GM12878 (cell line): ENCODE measurements at regions not wholly inside any gene's neighbourhood (a gene's known extent, or its start where the extent isn't known, plus 50 kb on each side); places are given as distances from the start of the nearest gene placed in this dataset.

Experiments
- ATAC-seq: fragments of 200-7000 bp; cut with Tn5 transposase; 3 replicates; pipeline ENCODE4 v1.9.1; 2020; ENCODE audit warnings: mild to moderate bottlenecking, moderate library complexity
- BruUV-seq: library from RNA; stranded (reverse); fragments of 400-500 nt; replicated peaks from 2 replicates; lab custom pipeline; 2021; lab: Mats Ljungman, UMichigan
- CTCF ChIA-PET: fragments of 300-600 bp; sonication (Branson Sonifier 250); formaldehyde crosslinking; extraction: SDS; loops from one replicate; lab custom pipeline; 2021; ENCODE audit warnings: inconsistent platforms; lab: Yijun Ruan, JAX
- POLR2A ChIA-PET: fragments of 350-600 bp; formaldehyde crosslinking; extraction: SDS; loops from one replicate; lab custom pipeline; 2021; ENCODE audit warnings: inconsistent platforms; lab: Charles Lee
- RAD21 ChIA-PET: fragments of 300-600 bp; sonication (Branson Sonifier 250); formaldehyde crosslinking; loops from one replicate; lab custom pipeline; 2023; ENCODE audit warnings: antibody characterized with exemption; ENCODE audit not compliant: unreplicated experiment; lab: Charles Lee
- SMC1A ChIA-PET: fragments of 300-600 bp; sonication (Branson Sonifier 250); formaldehyde crosslinking; loops from one replicate; lab custom pipeline; 2023; ENCODE audit not compliant: unreplicated experiment, uncharacterized antibody; lab: Charles Lee
- DNase-seq: peaks from one replicate; pipeline ENCODE4 v3.0.0-alpha.2; 2011; ENCODE audit warnings: low read depth, low spot score
- FAIRE-seq: peaks from 3 replicates; lab custom pipeline; 2011; peaks lifted over from hg19 to GRCh38; lab: Jason Lieb, UNC
- H2AFZ ChIP-seq: 2 replicates; pipeline ENCODE4 v1.6.0; 2011; ENCODE audit warnings: low read depth, low read length, control low read depth; ENCODE audit not compliant: control insufficient read depth
- H3K27ac ChIP-seq: 2 replicates; pipeline ENCODE4 v1.5.1; 2011; ENCODE audit warnings: control low read depth; ENCODE audit not compliant: control insufficient read depth, insufficient read depth
- H3K27me3 ChIP-seq, 2 experiments: replicated peaks in 1 of 2; 2 replicates each; pipeline versions ENCODE4 v1.6.0 to v1.6.1; 2011; ENCODE audit warnings: low read length in 1 of 2; ENCODE audit not compliant: control insufficient read depth in 2 of 2, insufficient read depth in 2 of 2
- H3K36me3 ChIP-seq, 2 experiments: 2 replicates each; pipeline ENCODE4 v1.5.1; 2011; ENCODE audit warnings: low read length in 1 of 2; ENCODE audit not compliant: control insufficient read depth in 2 of 2, insufficient read depth in 2 of 2
- H3K4me1 ChIP-seq: 2 replicates; pipeline ENCODE4 v1.6.1; 2011; ENCODE audit warnings: mild to moderate bottlenecking, low read length, moderate library complexity, mixed read lengths; ENCODE audit not compliant: control insufficient read depth, insufficient read depth
- H3K4me2 ChIP-seq: 2 replicates; pipeline ENCODE4 v1.6.0; 2011; ENCODE audit warnings: control low read depth; ENCODE audit not compliant: control insufficient read depth, insufficient read depth
- H3K4me3 ChIP-seq: fragments of 200-600 bp; sonication (generic); 2 replicates; pipeline ENCODE4 v1.5.1; 2016
- H3K79me2 ChIP-seq: 2 replicates; pipeline ENCODE4 v1.6.0; 2011; ENCODE audit warnings: low read length; ENCODE audit not compliant: control insufficient read depth, insufficient read depth
- H3K9ac ChIP-seq: 2 replicates; pipeline ENCODE4 v1.8.0; 2011; ENCODE audit warnings: low read length, control low read depth, mixed read lengths; ENCODE audit not compliant: control insufficient read depth, insufficient read depth
- H3K9me3 ChIP-seq: replicated peaks from 3 replicates; pipeline ENCODE4 v1.5.1; 2011; ENCODE audit warnings: mild to moderate bottlenecking, low read length; ENCODE audit not compliant: control insufficient read depth, insufficient read depth
- H4K20me1 ChIP-seq: 2 replicates; pipeline ENCODE4 v1.6.0; 2011; ENCODE audit not compliant: control insufficient read depth, insufficient read depth
- ATF2 ChIP-seq: IDR thresholded peaks from 2 replicates; pipeline ENCODE4 v1.6.1; 2012; ENCODE audit warnings: low read length, inconsistent platforms
- BCL11A ChIP-seq: IDR thresholded peaks from 2 replicates; pipeline ENCODE4 v1.6.1; 2011; ENCODE audit warnings: low read depth, low read length
- EP300 ChIP-seq, 2 experiments: fragments of 150-350 bp in 1 of 2; IDR thresholded peaks; 2 replicates each; pipeline ENCODE4 v1.6.1; 2011 to 2012; ENCODE audit warnings: low read depth in 2 of 2, low read length in 2 of 2, borderline replicate concordance in 1 of 2, improper control_type of control experiment in 1 of 2, inconsistent platforms in 1 of 2; ENCODE audit not compliant: control insufficient read depth in 1 of 2
- FOS ChIP-seq: IDR thresholded peaks from 3 replicates; pipeline ENCODE4 v1.6.1; 2011; ENCODE audit warnings: borderline replicate concordance; ENCODE audit not compliant: insufficient read length; ENCODE audit errors: extremely low read depth
- FOXK2 ChIP-seq: fragments of 450-650 bp; IDR thresholded peaks from 2 replicates; pipeline ENCODE4 v1.6.1; 2017; ENCODE audit warnings: mild to moderate bottlenecking, moderate library complexity
- FOXM1 ChIP-seq: IDR thresholded peaks from 2 replicates; pipeline ENCODE4 v1.6.1; 2012; ENCODE audit warnings: low read depth, mild to moderate bottlenecking, inconsistent platforms, low read length, moderate library complexity
- JUNB ChIP-seq: IDR thresholded peaks from 2 replicates; pipeline ENCODE4 v1.6.1; 2016; ENCODE audit warnings: antibody characterized with exemption, mild to moderate bottlenecking
- KDM1A ChIP-seq: fragments of 200-600 bp; sonication (generic); IDR thresholded peaks from 2 replicates; pipeline ENCODE4 v1.6.1; 2016; ENCODE audit warnings: borderline replicate concordance
- NFYB ChIP-seq: IDR thresholded peaks from 2 replicates; pipeline ENCODE4 v1.6.1; 2011; ENCODE audit warnings: low read depth, mild to moderate bottlenecking, low read length, improper control_type of control experiment, moderate library complexity; ENCODE audit not compliant: insufficient read depth
- PBX3 ChIP-seq: IDR thresholded peaks from 2 replicates; pipeline ENCODE4 v1.6.1; 2011; ENCODE audit warnings: mild to moderate bottlenecking, low read depth, low read length, moderate library complexity; ENCODE audit not compliant: insufficient replicate concordance
- SPI1 ChIP-seq: IDR thresholded peaks from 2 replicates; pipeline ENCODE4 v1.6.1; 2011; ENCODE audit warnings: low read depth, mild to moderate bottlenecking, low read length, moderate library complexity, borderline replicate concordance; ENCODE audit not compliant: insufficient read depth
- SREBF2 ChIP-seq: IDR thresholded peaks from 2 replicates; pipeline ENCODE4 v1.6.1; 2012; ENCODE audit warnings: mild to moderate bottlenecking, low read length
- TCF7 ChIP-seq: IDR thresholded peaks from 2 replicates; pipeline ENCODE4 v1.6.1; 2014; ENCODE audit warnings: antibody characterized with exemption, borderline replicate concordance
- WRNIP1 ChIP-seq: IDR thresholded peaks from 2 replicates; pipeline ENCODE4 v1.6.1; 2011; ENCODE audit warnings: low read depth, low read length, improper control_type of control experiment, borderline replicate concordance
- YY1 ChIP-seq: IDR thresholded peaks from 2 replicates; pipeline ENCODE4 v1.6.1; 2011; ENCODE audit warnings: low read depth, mild to moderate bottlenecking, low read length
- ZNF274 ChIP-seq: IDR thresholded peaks from one replicate; pipeline ENCODE4 v1.8.0; 2011; ENCODE audit not compliant: insufficient read length, insufficient read depth
- WGBS: methylation state at CpG from one replicate; pipeline ENCODE4 v1.1.6; 2016; ENCODE audit warnings: low lambda C conversion rate; ENCODE audit not compliant: insufficient replicate concordance, insufficient coverage; ENCODE audit errors: missing lambda C conversion rate; 5-methylcytosine and 5-hydroxymethylcytosine counted together
- in situ Hi-C: fragments of 300-500 bp; cut with MboI; formaldehyde crosslinking; loops from 9 replicates; pipeline ENCODE4 v1.14.3; 2018; ENCODE audit warnings: mixed read lengths
- intact Hi-C: fragments of 100-400 bp; cut with micrococcal nuclease; formaldehyde crosslinking; loops from one replicate; pipeline ENCODE4 v1.14.2; 2022; ENCODE audit not compliant: unreplicated experiment

- POLR2A ChIA-PET = no interaction called here
- H3K9ac ChIP-seq = no peak overlapping the region
- FAIRE-seq (no peak), DNase-seq (no peak), ATAC-seq (no peak)
- no peaks in the 10 kb centered on the region for H3K79me2 ChIP-seq
- H3K27me3 ChIP-seq = no peaks in the 10 kb centered on the region
- RAD21 ChIA-PET = no interaction called here
- no TSS peak for BruUV-seq
- no peak overlapping the region for H3K27ac ChIP-seq
- SMC1A ChIA-PET = interaction anchor here (0.6 to 1.5 kb wide), 2 partner anchors 55 to 438 kb away, joined by 3 to 4 read pairs; no protein-coding TSS in a partner anchor
- CTCF ChIA-PET = no interaction called here
- no peak for TF ChIP-seq KDM1A
- no peak for TF ChIP-seq FOXK2
- no peak for TF ChIP-seq ATF2
- no peak for TF ChIP-seq JUNB
- no peak for TF ChIP-seq EP300 (IDR thresholded peaks at IDR 0.05; ENCODE audit: borderline replicate concordance in 1 of 2, control insufficient read depth in 1 of 2, low read depth in 2 of 2, low read length in 2 of 2)
- no peak overlapping the region for H2AFZ ChIP-seq
- no peaks in the 10 kb centered on the region for H3K36me3 ChIP-seq
- 51% methylated on average over 6 of the region's 6 CpGs for WGBS
- H3K9me3 ChIP-seq = no peaks in the 10 kb centered on the region
- no peak overlapping the region for H3K4me2 ChIP-seq
- H4K20me1 ChIP-seq = no peaks in the 10 kb centered on the region
- intact Hi-C loops = no loop called here
- H3K4me1 ChIP-seq = no peaks in the 10 kb centered on the region
- in situ Hi-C loops = no loop called here
- no peak overlapping the region for H3K4me3 ChIP-seq
These were observed 59.6 kb upstream of the NDUFV2 start for GRCh38 chr18:9042766-9043481.

- Histone ChIP-seq H3K4me3 (no peak overlapping the region), H4K20me1 (no peaks in the 10 kb centered on the region), H3K27me3 (no peaks in the 10 kb centered on the region), H3K9me3 (peaks cover under 1% of the 10 kb centered on the region; the same call in 2 of the 3 replicates), H3K4me2 (no peak overlapping the region), H2AFZ (no peak overlapping the region), H3K79me2 (no peaks in the 10 kb centered on the region), H3K27ac (no peak overlapping the region), H3K4me1 (no peaks in the 10 kb centered on the region), H3K9ac (no peak overlapping the region), H3K36me3 (no peaks in the 10 kb centered on the region)
- intact Hi-C loops = no loop called here
- no peak for FAIRE-seq
- BruUV-seq = no TSS peak
- POLR2A ChIA-PET = no interaction called here
- 94% methylated on average over 1 of the region's 1 CpG for WGBS
- RAD21 ChIA-PET = no interaction called here
- DNase-seq = no peak
- CTCF ChIA-PET = no interaction called here
- in situ Hi-C loops = no loop called here
- no peak for ATAC-seq
- SMC1A ChIA-PET = interaction anchor here (1.5 kb wide), 1 partner anchor 56 kb away, joined by 4 read pairs; no protein-coding TSS in a partner anchor
- TF ChIP-seq TCF7 (no peak), SREBF2 (no peak), BCL11A (no peak), NFYB (no peak), FOS (no peak), WRNIP1 (no peak), SPI1 (no peak), PBX3 (no peak), ZNF274 (no peak), FOXM1 (no peak), YY1 (no peak)
These were observed 58.9 kb upstream of the NDUFV2 start for GRCh38 chr18:9043581-9043980.
